Keratinocyte (primary cell): ENCODE measurements at regions not wholly inside any gene's neighbourhood (a gene's known extent, or its start where the extent isn't known, plus 50 kb on each side); places are given as distances from the start of the nearest gene placed in this dataset.

Source experiments
- CTCF ChIP-seq, 3 experiments: IDR thresholded peaks in 1 of 3; conservative IDR thresholded peaks in 1 of 3; optimal IDR thresholded peaks in 1 of 3; 2 replicates in 2 of 3; 3 replicates in 1 of 3; pipeline versions ENCODE3 to v1.5.1; 2011; ENCODE audit warnings: low read length in 3 of 3, mild to moderate bottlenecking in 3 of 3, moderate library complexity in 2 of 3, control low read depth in 1 of 3, inconsistent platforms in 1 of 3; ENCODE audit not compliant: insufficient read depth in 2 of 3; ENCODE audit errors: extremely low read depth in 1 of 3
- EZH2 ChIP-seq: IDR thresholded peaks from one replicate; pipeline ENCODE4 v1.6.1; 2012; ENCODE audit warnings: inconsistent platforms, mild to moderate bottlenecking, low read length, moderate library complexity

- TF ChIP-seq CTCF (optimal IDR thresholded peaks at IDR 0.05 in 1 of 3, IDR thresholded peaks at IDR 0.05 in 1 of 3, conservative IDR thresholded peaks at IDR 0.05 in 1 of 3; ENCODE audit: extremely low read depth in 1 of 3, insufficient read depth in 2 of 3, low read length in 3 of 3) = no peak
- TF ChIP-seq EZH2 = no peak
These were observed 132.3 kb upstream of the RND3 start for GRCh38 chr2:150619607-150620330.
